GM19463 (cell line): ENCODE measurements at regions not wholly inside any gene's neighbourhood (a gene's known extent, or its start where the extent isn't known, plus 50 kb on each side); places are given as distances from the start of the nearest gene placed in this dataset.

ENCODE experiments used
- ATAC-seq: cut with Tn5 transposase; IDR thresholded peaks from one replicate; pipeline ENCODE4 v1.9.1; 2021; ENCODE audit warnings: mild to moderate bottlenecking, moderate library complexity; ENCODE audit not compliant: unreplicated experiment

- ATAC-seq, result no peak
These were observed 439.1 kb downstream of the FOXG1 start for GRCh38 chr14:29205658-29206057.

- no peak for ATAC-seq
These were observed 449.3 kb downstream of the FOXG1 start for GRCh38 chr14:29215853-29216252.

GRCh38 chr14:29216268-29217232 is 450.0 kb downstream of the FOXG1 start:
- no peak for ATAC-seq

DNA sequence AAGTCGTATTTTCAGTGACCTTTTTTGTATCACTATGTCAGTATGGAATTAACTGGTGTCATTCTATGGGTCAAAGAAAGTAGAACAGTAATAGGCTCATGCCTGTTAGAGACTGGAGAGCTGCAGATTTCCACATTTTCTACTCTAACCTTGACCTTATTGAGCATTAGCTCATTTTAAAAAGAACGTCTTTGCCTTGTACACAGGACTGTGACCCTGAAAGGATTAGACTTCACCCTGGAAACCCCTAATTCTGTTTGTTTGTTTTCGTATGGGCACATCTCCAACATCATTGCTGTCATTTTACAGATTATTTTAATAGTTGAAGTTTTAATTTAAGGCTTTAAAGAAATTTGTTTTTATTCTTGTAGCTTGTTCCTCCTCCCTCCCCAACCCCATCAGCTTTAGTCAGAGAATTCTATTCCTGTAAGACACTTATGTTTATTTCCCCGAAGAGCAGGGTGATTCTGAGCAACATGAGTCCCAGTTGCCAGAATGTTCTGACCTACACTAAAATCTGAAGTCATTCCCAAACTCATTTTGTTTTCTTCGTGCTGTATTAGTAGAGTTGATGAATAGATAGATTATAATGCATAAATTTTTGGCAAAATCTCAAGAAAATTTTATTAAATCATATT is 451.3 kb downstream of the FOXG1 start:
- no peak for ATAC-seq

- no peak for ATAC-seq
These were observed 453.5 kb downstream of the FOXG1 start for GRCh38 chr14:29220072-29220471.

- ATAC-seq, result no peak
These were observed 454.0 kb downstream of the FOXG1 start for GRCh38 chr14:29220566-29220965.

GRCh38 chr14:29222006-29222405 is 455.4 kb downstream of the FOXG1 start:
- ATAC-seq, result no peak

GRCh38 chr14:29222671-29223268 is 456.2 kb downstream of the FOXG1 start:
- ATAC-seq, result no peak

DNA sequence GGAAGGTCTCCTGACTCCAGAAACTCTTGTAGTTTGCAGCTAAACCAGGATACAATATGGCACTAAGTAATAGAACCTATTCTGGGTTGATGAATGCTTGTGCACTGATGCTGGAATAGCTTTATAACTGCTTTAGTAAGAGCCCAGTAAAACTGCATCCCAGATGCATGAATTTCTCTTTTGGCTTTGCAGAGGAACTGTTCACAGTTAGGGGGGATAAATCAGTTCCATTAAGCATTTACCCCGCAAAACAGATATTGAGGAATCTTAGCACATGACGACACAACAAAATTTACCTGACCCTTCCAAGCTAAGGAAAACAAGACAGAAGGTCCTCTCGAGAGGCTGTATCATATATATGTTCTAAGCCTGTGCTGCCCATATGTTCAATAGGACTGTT is 457.4 kb downstream of the FOXG1 start:
- ATAC-seq, result no peak

DNA sequence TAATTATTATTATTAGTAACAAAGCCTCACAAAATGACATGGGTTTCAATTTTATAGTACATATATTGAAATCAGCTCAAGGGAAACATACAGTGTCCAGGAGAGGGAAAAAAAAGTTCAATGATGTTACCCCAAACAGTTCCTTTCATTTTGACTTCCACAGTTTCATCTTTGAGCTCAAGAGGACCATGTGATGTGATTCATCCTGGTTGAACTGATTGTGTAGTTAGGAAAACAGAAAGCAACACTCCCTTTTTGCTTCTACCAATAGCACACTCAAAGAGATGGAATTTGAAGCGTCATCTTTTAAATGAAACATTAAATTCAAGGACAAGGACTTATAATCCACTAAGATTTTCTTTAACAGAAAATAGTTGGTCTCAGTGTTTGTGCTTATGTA is 461.0 kb downstream of the FOXG1 start:
- no peak for ATAC-seq

- no peak for ATAC-seq
These were observed 465.6 kb downstream of the FOXG1 start for GRCh38 chr14:29232153-29232552.

GRCh38 chr14:29232711-29233110 is 466.1 kb downstream of the FOXG1 start:
- ATAC-seq, result no peak

GRCh38 chr14:29233188-29233587 is 466.6 kb downstream of the FOXG1 start:
- no peak for ATAC-seq

DNA sequence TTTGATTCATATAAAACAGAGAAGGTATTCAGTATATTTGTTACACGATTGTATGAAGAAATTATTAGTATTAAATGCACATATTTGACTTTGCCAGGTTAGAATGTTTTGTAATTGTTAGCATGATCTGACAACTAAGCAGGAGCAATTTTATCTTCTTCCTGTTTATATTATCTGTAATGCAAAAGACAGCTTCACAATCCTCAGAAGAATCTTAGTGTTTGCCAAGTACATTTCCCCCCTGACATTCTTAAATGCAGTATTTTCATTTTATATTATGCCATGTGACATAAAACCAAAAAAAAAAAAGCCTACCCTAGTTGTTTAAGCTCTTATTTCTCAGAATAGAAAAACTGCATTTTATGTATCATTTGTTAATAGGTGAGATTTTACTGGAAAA is 469.4 kb downstream of the FOXG1 start:
- no peak for ATAC-seq

DNA sequence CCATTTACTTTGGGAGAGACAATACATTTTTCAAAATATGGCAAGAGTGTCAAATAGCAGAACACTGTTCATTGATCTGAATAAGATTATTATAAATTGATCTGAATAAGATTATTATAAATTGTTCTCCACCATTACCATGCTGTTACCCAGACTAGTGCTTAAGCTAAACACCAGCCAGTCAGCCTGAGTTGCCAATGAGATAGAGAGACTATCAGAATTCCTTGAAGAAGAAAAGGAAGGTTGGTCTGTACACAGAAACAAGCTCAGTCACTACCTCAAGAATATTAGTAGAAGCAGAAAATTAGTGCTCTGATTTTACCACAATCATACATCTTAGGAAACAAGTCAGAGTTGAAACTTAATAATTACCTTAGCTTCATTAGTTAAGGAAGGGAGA is 469.8 kb downstream of the FOXG1 start:
- ATAC-seq, result no peak

- ATAC-seq, result no peak
These were observed 470.3 kb downstream of the FOXG1 start for GRCh38 chr14:29236848-29237247.

DNA sequence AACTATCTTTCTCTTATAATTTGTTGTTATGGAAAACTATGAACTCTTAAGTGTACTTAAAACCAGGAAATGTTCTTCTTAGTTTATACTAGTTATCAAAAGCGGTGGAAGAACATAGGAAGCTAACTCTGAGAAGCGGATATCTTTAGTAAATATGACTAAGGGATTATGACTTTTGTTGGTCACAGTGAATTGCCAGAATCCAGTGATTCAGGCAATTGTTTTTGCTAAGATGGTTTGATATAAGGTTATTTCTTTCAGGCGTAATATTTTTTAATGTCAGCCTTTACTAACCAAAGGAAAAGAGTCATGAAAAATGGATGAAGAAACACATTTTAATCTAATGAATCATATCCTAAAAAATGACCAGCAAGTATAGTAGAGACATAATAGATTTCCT is 473.5 kb downstream of the FOXG1 start:
- ATAC-seq, result no peak

DNA sequence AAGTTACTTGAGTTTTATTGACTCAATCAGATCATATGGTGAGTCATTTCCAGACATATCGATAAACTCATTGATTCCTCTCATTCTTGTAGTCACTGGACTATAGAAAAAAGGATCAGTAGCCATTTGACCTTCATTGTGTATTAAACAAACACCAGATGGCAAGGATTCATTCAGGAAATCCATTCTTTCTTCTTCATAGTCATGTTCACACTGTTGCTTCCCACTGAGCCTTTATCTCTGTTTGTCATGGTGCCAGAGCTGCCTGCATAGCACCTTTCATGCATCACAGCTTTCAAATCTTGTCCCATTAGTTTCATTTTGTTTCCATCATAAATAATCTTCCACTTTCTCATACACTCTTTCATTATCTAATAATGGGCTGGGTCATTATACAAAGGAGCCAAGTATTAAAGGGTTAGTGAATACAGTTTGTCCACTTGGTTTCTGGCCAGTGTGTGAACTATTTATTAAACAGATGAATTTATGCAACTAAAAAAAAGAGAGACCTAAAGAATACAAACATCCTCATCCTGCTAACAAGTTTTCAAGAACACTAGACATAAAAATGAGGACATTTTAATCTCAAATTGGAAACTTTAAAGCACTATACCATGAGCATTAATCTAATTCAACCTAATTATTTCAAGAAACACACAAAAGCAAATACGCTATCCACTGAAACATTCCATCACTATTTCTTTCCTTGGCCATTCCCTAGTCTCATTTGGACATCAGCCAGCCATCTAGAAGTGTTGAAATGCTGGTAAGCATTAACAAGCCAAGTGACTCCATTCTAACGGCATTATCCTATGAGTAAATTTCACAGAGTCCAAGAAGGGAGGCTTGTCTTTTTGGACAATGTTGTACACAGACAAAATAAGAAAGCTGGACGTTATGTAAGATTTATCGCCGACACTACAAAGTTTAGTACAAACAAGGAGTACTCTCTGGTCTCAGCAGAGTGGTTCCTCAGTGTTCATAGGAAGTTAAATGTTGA is 476.5 kb downstream of the FOXG1 start:
- no peak for ATAC-seq

- ATAC-seq, result no peak
These were observed 489.1 kb downstream of the FOXG1 start for GRCh38 chr14:29255692-29256091.

GRCh38 chr14:29262979-29263378 is 496.4 kb downstream of the FOXG1 start:
- ATAC-seq, result no peak

- no peak for ATAC-seq
These were observed 498.3 kb downstream of the FOXG1 start for GRCh38 chr14:29264865-29265264.
